ENCODE measurements at regions not wholly inside any gene's neighbourhood (a gene's known extent, or its start where the extent isn't known, plus 50 kb on each side); places are given as distances from the start of the nearest gene placed in this dataset.

DNA sequence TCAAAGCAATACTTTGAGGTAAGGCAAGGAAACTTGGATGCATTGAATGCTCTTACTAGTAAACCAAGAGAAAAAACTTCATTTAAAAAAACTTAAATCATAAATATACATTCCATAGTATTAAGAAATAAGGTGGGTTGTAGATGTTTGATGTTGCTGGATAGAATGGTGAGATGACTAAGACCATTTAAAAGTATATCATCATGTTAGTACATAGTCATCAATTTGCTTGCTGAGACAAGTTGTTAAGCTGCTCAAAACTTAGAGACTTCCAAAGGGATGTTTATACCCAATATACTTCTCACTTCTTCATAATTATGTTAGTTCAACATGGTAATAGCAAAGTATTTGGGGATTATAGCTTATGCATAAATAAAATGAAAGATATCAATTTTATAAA is 675.5 kb upstream of the MGAT4C start:
- no peaks in the 10 kb centered on the region for H3K27me3 ChIP-seq (replicated peaks; ENCODE audit: control insufficient read depth, insufficient read depth, low read length)
- no peak overlapping the region for H3K4me3 ChIP-seq (replicated peaks; ENCODE audit: low read depth, low read length)
- DNase-seq (ENCODE audit: extremely low read depth, insufficient read length): no peak

DNA sequence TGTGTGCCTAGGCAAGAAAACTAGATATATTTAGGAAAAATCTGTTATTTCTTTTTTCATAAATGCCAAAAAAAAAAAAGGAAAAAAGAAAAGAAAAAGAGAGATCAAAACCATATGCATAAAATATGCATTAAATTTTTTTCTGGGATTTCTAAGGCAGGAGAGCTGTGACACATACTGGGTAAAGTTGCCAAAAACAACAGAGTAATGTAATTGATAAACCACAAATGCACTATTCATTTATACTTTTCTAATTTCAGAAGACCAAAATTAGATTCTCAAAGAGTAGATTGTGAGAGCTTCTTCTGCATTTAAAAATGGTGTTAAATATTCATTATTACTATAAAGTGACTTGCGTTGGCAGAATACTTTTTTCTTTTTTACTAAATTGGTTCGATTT is 673.8 kb upstream of the MGAT4C start:
- TF ChIP-seq, protein P1, sequence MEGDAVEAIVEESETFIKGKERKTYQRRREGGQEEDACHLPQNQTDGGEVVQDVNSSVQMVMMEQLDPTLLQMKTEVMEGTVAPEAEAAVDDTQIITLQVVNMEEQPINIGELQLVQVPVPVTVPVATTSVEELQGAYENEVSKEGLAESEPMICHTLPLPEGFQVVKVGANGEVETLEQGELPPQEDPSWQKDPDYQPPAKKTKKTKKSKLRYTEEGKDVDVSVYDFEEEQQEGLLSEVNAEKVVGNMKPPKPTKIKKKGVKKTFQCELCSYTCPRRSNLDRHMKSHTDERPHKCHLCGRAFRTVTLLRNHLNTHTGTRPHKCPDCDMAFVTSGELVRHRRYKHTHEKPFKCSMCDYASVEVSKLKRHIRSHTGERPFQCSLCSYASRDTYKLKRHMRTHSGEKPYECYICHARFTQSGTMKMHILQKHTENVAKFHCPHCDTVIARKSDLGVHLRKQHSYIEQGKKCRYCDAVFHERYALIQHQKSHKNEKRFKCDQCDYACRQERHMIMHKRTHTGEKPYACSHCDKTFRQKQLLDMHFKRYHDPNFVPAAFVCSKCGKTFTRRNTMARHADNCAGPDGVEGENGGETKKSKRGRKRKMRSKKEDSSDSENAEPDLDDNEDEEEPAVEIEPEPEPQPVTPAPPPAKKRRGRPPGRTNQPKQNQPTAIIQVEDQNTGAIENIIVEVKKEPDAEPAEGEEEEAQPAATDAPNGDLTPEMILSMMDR (IDR thresholded peaks at IDR 0.05; ENCODE audit: insufficient read depth, low read length, poor library complexity, severe bottlenecking): no peak
- Histone ChIP-seq H3K36me3 (ENCODE audit: control insufficient read depth, insufficient read depth, low read length) (no peaks in the 10 kb centered on the region), H3K4me3 (replicated peaks; ENCODE audit: low read depth, low read length) (no peak overlapping the region), H3K27me3 (replicated peaks; ENCODE audit: control insufficient read depth, insufficient read depth, low read length) (no peaks in the 10 kb centered on the region)
- no peak for DNase-seq (ENCODE audit: extremely low read depth, insufficient read length)

More for the DNA sequence above, 675.5 kb upstream of the MGAT4C start:
- TF ChIP-seq, protein P1 (IDR thresholded peaks at IDR 0.05; ENCODE audit: insufficient read depth, low read length, poor library complexity, severe bottlenecking): no peak
- H3K36me3 ChIP-seq (ENCODE audit: control insufficient read depth, insufficient read depth, low read length): no peaks in the 10 kb centered on the region

DNA sequence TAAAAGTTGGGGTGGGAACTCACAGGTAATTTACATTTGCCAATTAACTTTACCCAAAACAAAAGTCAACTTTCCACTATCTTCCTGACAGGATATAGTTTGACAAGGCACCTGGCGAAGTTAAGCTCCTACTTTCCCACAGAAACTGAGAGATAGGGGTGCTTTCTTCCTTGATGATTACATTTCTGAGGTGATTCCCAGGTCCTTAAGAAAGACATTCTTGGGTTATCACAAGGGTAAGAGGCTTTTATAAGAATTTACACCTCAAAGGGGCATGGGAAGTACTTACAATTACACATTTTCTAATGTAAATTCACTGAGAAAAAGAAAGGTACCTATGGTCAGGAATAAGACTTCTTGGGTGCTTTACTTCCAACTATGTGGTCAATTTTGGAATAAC is 660.9 kb upstream of the MGAT4C start:
- H3K4me3 ChIP-seq (replicated peaks; ENCODE audit: low read depth, low read length): no peak overlapping the region
- DNase-seq (ENCODE audit: extremely low read depth, insufficient read length): no peak
- H3K36me3 ChIP-seq (ENCODE audit: control insufficient read depth, insufficient read depth, low read length): no peaks in the 10 kb centered on the region
- TF ChIP-seq, protein P1 (IDR thresholded peaks at IDR 0.05; ENCODE audit: insufficient read depth, low read length, poor library complexity, severe bottlenecking): no peak
- H3K27me3 ChIP-seq (replicated peaks; ENCODE audit: control insufficient read depth, insufficient read depth, low read length): no peaks in the 10 kb centered on the region

- Histone ChIP-seq H3K4me3 (replicated peaks; ENCODE audit: low read depth, low read length) (no peak overlapping the region), H3K36me3 (ENCODE audit: control insufficient read depth, insufficient read depth, low read length) (no peaks in the 10 kb centered on the region), H3K27me3 (replicated peaks; ENCODE audit: control insufficient read depth, insufficient read depth, low read length) (no peaks in the 10 kb centered on the region)
- TF ChIP-seq, protein P1 (IDR thresholded peaks at IDR 0.05; ENCODE audit: insufficient read depth, low read length, poor library complexity, severe bottlenecking): no peak
- DNase-seq (ENCODE audit: extremely low read depth, insufficient read length): no peak
Observed at GRCh38 chr12:86914721-86915120, 658.5 kb upstream of the MGAT4C start.

- TF ChIP-seq, protein P1 (IDR thresholded peaks at IDR 0.05; ENCODE audit: insufficient read depth, low read length, poor library complexity, severe bottlenecking): no peak
- no peak for DNase-seq (ENCODE audit: extremely low read depth, insufficient read length)
- no peaks in the 10 kb centered on the region for H3K36me3 ChIP-seq (ENCODE audit: control insufficient read depth, insufficient read depth, low read length)
- H3K4me3 ChIP-seq (replicated peaks; ENCODE audit: low read depth, low read length): no peak overlapping the region
- H3K27me3 ChIP-seq (replicated peaks; ENCODE audit: control insufficient read depth, insufficient read depth, low read length): no peaks in the 10 kb centered on the region
Observed at GRCh38 chr12:86911973-86912372, 655.8 kb upstream of the MGAT4C start.

GRCh38 chr12:86903159-86903558 is 647.0 kb upstream of the MGAT4C start:
- Histone ChIP-seq H3K36me3 (ENCODE audit: control insufficient read depth, insufficient read depth, low read length) (no peaks in the 10 kb centered on the region), H3K27me3 (replicated peaks; ENCODE audit: control insufficient read depth, insufficient read depth, low read length) (no peaks in the 10 kb centered on the region), H3K4me3 (replicated peaks; ENCODE audit: low read depth, low read length) (no peak overlapping the region)
- DNase-seq (ENCODE audit: extremely low read depth, insufficient read length): no peak
- TF ChIP-seq, protein P1 (IDR thresholded peaks at IDR 0.05; ENCODE audit: insufficient read depth, low read length, poor library complexity, severe bottlenecking): no peak
